Mesodermal cell (in vitro differentiated cells): ENCODE measurements at regions not wholly inside any gene's neighbourhood (a gene's known extent, or its start where the extent isn't known, plus 50 kb on each side); places are given as distances from the start of the nearest gene placed in this dataset.
A peak's percentile ranks its signal among the peaks of the same experiment; 100 is the strongest.

Experiments
- H3K27ac ChIP-seq: 2 replicates; pipeline ENCODE4 v1.7.0; 2013; ENCODE audit warnings: mild to moderate bottlenecking, low read depth, low read length, moderate library complexity; ENCODE audit not compliant: severe bottlenecking
- H3K36me3 ChIP-seq: 2 replicates; pipeline ENCODE4 v1.7.1; 2013; ENCODE audit warnings: mild to moderate bottlenecking, low read length, moderate library complexity; ENCODE audit not compliant: control insufficient read depth, insufficient read depth
- H3K4me1 ChIP-seq: one replicate; pipeline ENCODE4 v1.7.1; 2013; ENCODE audit warnings: mild to moderate bottlenecking, low read length; ENCODE audit not compliant: insufficient read depth, control insufficient read depth, poor library complexity, severe bottlenecking
- H3K4me3 ChIP-seq: 2 replicates; pipeline ENCODE4 v1.7.0; 2013; ENCODE audit warnings: low read length, control low read depth, mild to moderate bottlenecking; ENCODE audit not compliant: insufficient read depth, poor library complexity, severe bottlenecking; ENCODE audit errors: extremely low read depth
- H3K9me3 ChIP-seq: 2 replicates; pipeline ENCODE4 v1.7.1; 2013; ENCODE audit warnings: mild to moderate bottlenecking, low read length, moderate library complexity; ENCODE audit not compliant: control insufficient read depth
- WGBS, 2 experiments: methylation state at CpG; one replicate each; pipeline ENCODE4 v1.1.5; 2013; ENCODE audit warnings: missing lambda C conversion rate in 2 of 2; ENCODE audit not compliant: insufficient coverage in 2 of 2; 5-methylcytosine and 5-hydroxymethylcytosine counted together

GRCh38 chr1:43065616-43066399 is 106.3 kb downstream of the EBNA1BP2 start:
- 96 to 97% methylated on average over 6 to 9 of the region's 13 CpGs for WGBS, 2 experiments
- Histone ChIP-seq H3K9me3 (no peaks in the 10 kb centered on the region), H3K4me3 (no peak overlapping the region), H3K27ac (no peak overlapping the region), H3K4me1 (peaks cover 6% of the 10 kb centered on the region), H3K36me3 (no peaks in the 10 kb centered on the region)

- H3K9me3 ChIP-seq, result no peaks in the 10 kb centered on the region
- no peaks in the 10 kb centered on the region for H3K36me3 ChIP-seq
- H3K4me1 ChIP-seq, result peaks cover 6% of the 10 kb centered on the region
- 86 to 93% methylated on average over 3 to 4 of the region's 5 CpGs for WGBS, 2 experiments
- no peak overlapping the region for H3K4me3 ChIP-seq
- no peak overlapping the region for H3K27ac ChIP-seq
Observed at GRCh38 chr1:43065191-43065590, 106.5 kb upstream of the SLC2A1 start.

GRCh38 chr1:43063394-43064219 is 104.9 kb upstream of the SLC2A1 start:
- H3K4me1 ChIP-seq, result peaks cover 4% of the 10 kb centered on the region
- no peaks in the 10 kb centered on the region for H3K9me3 ChIP-seq
- WGBS, 2 experiments, result 89 to 91% methylated on average over 7 to 8 of the region's 10 CpGs
- no peak overlapping the region for H3K4me3 ChIP-seq
- H3K27ac ChIP-seq, result no peak overlapping the region
- H3K36me3 ChIP-seq, result no peaks in the 10 kb centered on the region

- WGBS, 2 experiments, result 93 to 96% methylated on average over 11 to 12 of the region's 12 CpGs
- H3K4me1 ChIP-seq, result peaks cover 9% of the 10 kb centered on the region
Observed at GRCh38 chr1:43062527-43063095, 103.9 kb upstream of the SLC2A1 start.

GRCh38 chr1:43061757-43062156 is 103.1 kb upstream of the SLC2A1 start:
- Histone ChIP-seq H3K9me3 (no peaks in the 10 kb centered on the region), H3K4me1 (peaks cover 13% of the 10 kb centered on the region), H3K27ac (no peak overlapping the region), H3K4me3 (no peak overlapping the region), H3K36me3 (no peaks in the 10 kb centered on the region)
- WGBS, 2 experiments, result 90% methylated on average over 2 to 3 of the region's 3 CpGs

More at GRCh38 chr1:43062527-43063095, 103.9 kb upstream of the SLC2A1 start:
- H3K36me3 ChIP-seq, result no peaks in the 10 kb centered on the region
- no peak overlapping the region for H3K27ac ChIP-seq
- no peak overlapping the region for H3K4me3 ChIP-seq
- no peaks in the 10 kb centered on the region for H3K9me3 ChIP-seq

GRCh38 chr1:43059640-43060574 is 101.2 kb upstream of the SLC2A1 start:
- WGBS, 2 experiments, result 81 to 82% methylated on average over 5 to 9 of the region's 9 CpGs
- no peak overlapping the region for H3K4me3 ChIP-seq
- peaks cover 22% of the 10 kb centered on the region for H3K4me1 ChIP-seq
- H3K27ac ChIP-seq, result no peak overlapping the region
- H3K9me3 ChIP-seq, result no peaks in the 10 kb centered on the region
- no peaks in the 10 kb centered on the region for H3K36me3 ChIP-seq

- H3K27ac ChIP-seq, result no peak overlapping the region
- no peaks in the 10 kb centered on the region for H3K36me3 ChIP-seq
- 28 to 39% methylated on average over 4 to 8 of the region's 12 CpGs for WGBS, 2 experiments
- peaks cover 22% of the 10 kb centered on the region for H3K4me1 ChIP-seq
- no peaks in the 10 kb centered on the region for H3K9me3 ChIP-seq
- no peak overlapping the region for H3K4me3 ChIP-seq
Observed at GRCh38 chr1:43058545-43059360, 100.1 kb upstream of the SLC2A1 start.

- Histone ChIP-seq H3K9me3 (no peaks in the 10 kb centered on the region), H3K36me3 (no peaks in the 10 kb centered on the region), H3K4me3 (no peak overlapping the region), H3K27ac (peak overlapping the region; percentile 10), H3K4me1 (peaks cover 25% of the 10 kb centered on the region)
- WGBS, 2 experiments, result 96 to 97% methylated on average over 8 to 9 of the region's 11 CpGs
Observed at GRCh38 chr1:43058056-43058455, 99.4 kb upstream of the SLC2A1 start.

GRCh38 chr1:43057567-43057966 is 98.9 kb upstream of the SLC2A1 start:
- 96 to 98% methylated on average over 6 to 7 of the region's 7 CpGs for WGBS, 2 experiments
- H3K4me1 ChIP-seq, result peaks cover 28% of the 10 kb centered on the region
- no peak overlapping the region for H3K27ac ChIP-seq

More at GRCh38 chr1:43057567-43057966, 98.9 kb upstream of the SLC2A1 start:
- H3K4me3 ChIP-seq, result no peak overlapping the region
- H3K36me3 ChIP-seq, result no peaks in the 10 kb centered on the region
- no peaks in the 10 kb centered on the region for H3K9me3 ChIP-seq
